CD1c-positive myeloid dendritic cell (primary cell): ENCODE measurements at regions not wholly inside any gene's neighbourhood (a gene's known extent, or its start where the extent isn't known, plus 50 kb on each side); places are given as distances from the start of the nearest gene placed in this dataset.
"Not testable (repeated sequence)": the region's sequence is repeated elsewhere in the genome, so short reads cannot be mapped to it uniquely, and the experiment has no call there.

Experiments used
- DNase-seq: peaks from one replicate; pipeline ENCODE4 v3.0.0-alpha.2; 2016; ENCODE audit errors: extremely low spot score

GRCh38 chr1:182261655-182262054, 129.9 kb downstream of the GLUL start:
- no peak for DNase-seq

- DNase-seq, result no peak
These were observed 131.1 kb downstream of the GLUL start for GRCh38 chr1:182260516-182260915.

- peak; percentile 2 for DNase-seq
These were observed 131.6 kb downstream of the GLUL start for GRCh38 chr1:182259968-182260367.

- peak; percentile 54 for DNase-seq
These were observed 132.2 kb downstream of the GLUL start for GRCh38 chr1:182259229-182259872.

GRCh38 chr1:182257369-182258063, 134.1 kb downstream of the GLUL start:
- DNase-seq, result no peak

GRCh38 chr1:182256931-182257330, 134.7 kb downstream of the GLUL start:
- no peak for DNase-seq

- no peak for DNase-seq
These were observed 136.1 kb downstream of the GLUL start for GRCh38 chr1:182255494-182255893.

GRCh38 chr1:182253319-182253860, 138.2 kb downstream of the GLUL start:
- DNase-seq, result no peak

GRCh38 chr1:182251561-182251960, 140.0 kb downstream of the GLUL start:
- no peak for DNase-seq

- no peak for DNase-seq
These were observed 142.4 kb downstream of the GLUL start for GRCh38 chr1:182249201-182249676.

GRCh38 chr1:182248721-182249120, 142.9 kb downstream of the GLUL start:
- no peak for DNase-seq

GRCh38 chr1:182247813-182248212, 143.8 kb downstream of the GLUL start:
- DNase-seq, result not testable (repeated sequence)

GRCh38 chr1:182246783-182247182, 144.8 kb downstream of the GLUL start:
- no peak for DNase-seq

- no peak for DNase-seq
These were observed 146.6 kb downstream of the GLUL start for GRCh38 chr1:182245040-182245439.

GRCh38 chr1:182244451-182244850, 147.1 kb downstream of the GLUL start:
- no peak for DNase-seq

GRCh38 chr1:182242641-182243040, 148.9 kb downstream of the GLUL start:
- DNase-seq, result no peak

- DNase-seq, result no peak
These were observed 151.5 kb downstream of the GLUL start for GRCh38 chr1:182240085-182240484.

- no peak for DNase-seq
These were observed 153.2 kb downstream of the GLUL start for GRCh38 chr1:182238421-182238820.

- no peak for DNase-seq
These were observed 154.3 kb downstream of the GLUL start for GRCh38 chr1:182237329-182237728.

GRCh38 chr1:182236651-182237077, 154.9 kb downstream of the GLUL start:
- no peak for DNase-seq

GRCh38 chr1:182235952-182236650, 155.5 kb downstream of the GLUL start:
- no peak for DNase-seq

- DNase-seq, result peak; percentile 3
These were observed 156.0 kb downstream of the GLUL start for GRCh38 chr1:182235604-182235951.
